ENCODE measurements at regions not wholly inside any gene's neighbourhood (a gene's known extent, or its start where the extent isn't known, plus 50 kb on each side); places are given as distances from the start of the nearest gene placed in this dataset.

- H3K79me2 ChIP-seq (ENCODE audit: insufficient read depth, low read length), result no peaks in the 10 kb centered on the region
- no peak overlapping the region for H3K27ac ChIP-seq (ENCODE audit: low read length)
- no peaks in the 10 kb centered on the region for H3K36me3 ChIP-seq (ENCODE audit: insufficient read depth, low read length)
- H3K4me3 ChIP-seq (ENCODE audit: low read depth in 1 of 2, low read length in 2 of 2), result no peak overlapping the region
- no peaks in the 10 kb centered on the region for H3K27me3 ChIP-seq (ENCODE audit: insufficient read depth, low read length, poor library complexity)
- no peaks in the 10 kb centered on the region for H3K4me1 ChIP-seq (ENCODE audit: insufficient read depth, low read length)
- H2AFZ ChIP-seq (ENCODE audit: low read depth, low read length), result no peak overlapping the region
- TF ChIP-seq EZH2 (IDR thresholded peaks at IDR 0.05; ENCODE audit: borderline replicate concordance, low read depth, low read length, severe bottlenecking), result no peak
- TF ChIP-seq CTCF (IDR thresholded peaks at IDR 0.05; ENCODE audit: borderline replicate concordance, extremely low read depth, low read length, poor library complexity, severe bottlenecking), result no peak
- H3K4me2 ChIP-seq (ENCODE audit: insufficient read depth, low read length), result no peak overlapping the region
- no peaks in the 10 kb centered on the region for H3K9me3 ChIP-seq (ENCODE audit: insufficient read depth, low read length, severe bottlenecking)
- no peak for DNase-seq
- no peak for ATAC-seq (ENCODE audit: insufficient read depth, low read depth)
- no peaks in the 10 kb centered on the region for H4K20me1 ChIP-seq (ENCODE audit: insufficient read depth, low read length)
- H3K9ac ChIP-seq (ENCODE audit: low read depth, low read length), result no peak overlapping the region
These were observed 231.0 kb upstream of the ATP2B1 start for GRCh38 chr12:89939522-89940215.

GRCh38 chr12:89936631-89937030 lies 228.0 kb upstream of the ATP2B1 start:
- Histone ChIP-seq H4K20me1 (ENCODE audit: insufficient read depth, low read length) (no peaks in the 10 kb centered on the region), H3K4me1 (ENCODE audit: insufficient read depth, low read length) (peaks cover 10% of the 10 kb centered on the region), H3K9me3 (ENCODE audit: insufficient read depth, low read length, severe bottlenecking) (no peaks in the 10 kb centered on the region)

GRCh38 chr12:89935850-89936249 lies 227.2 kb upstream of the ATP2B1 start:
- no peak overlapping the region for H3K27ac ChIP-seq (ENCODE audit: low read length)
- no peak overlapping the region for H3K9ac ChIP-seq (ENCODE audit: low read depth, low read length)
- DNase-seq (no peak), ATAC-seq (ENCODE audit: insufficient read depth, low read depth) (no peak)
- no peaks in the 10 kb centered on the region for H3K36me3 ChIP-seq (ENCODE audit: insufficient read depth, low read length)
- no peaks in the 10 kb centered on the region for H3K9me3 ChIP-seq (ENCODE audit: insufficient read depth, low read length, severe bottlenecking)
- peaks cover 10% of the 10 kb centered on the region for H3K4me1 ChIP-seq (ENCODE audit: insufficient read depth, low read length)
- H3K4me2 ChIP-seq (ENCODE audit: insufficient read depth, low read length), result no peak overlapping the region
- no peaks in the 10 kb centered on the region for H4K20me1 ChIP-seq (ENCODE audit: insufficient read depth, low read length)
- H2AFZ ChIP-seq (ENCODE audit: low read depth, low read length), result no peak overlapping the region
- TF ChIP-seq CTCF (IDR thresholded peaks at IDR 0.05; ENCODE audit: borderline replicate concordance, extremely low read depth, low read length, poor library complexity, severe bottlenecking), result no peak
- TF ChIP-seq EZH2 (IDR thresholded peaks at IDR 0.05; ENCODE audit: borderline replicate concordance, low read depth, low read length, severe bottlenecking), result no peak
- no peaks in the 10 kb centered on the region for H3K79me2 ChIP-seq (ENCODE audit: insufficient read depth, low read length)
- no peak overlapping the region for H3K4me3 ChIP-seq (ENCODE audit: low read depth in 1 of 2, low read length in 2 of 2)
- H3K27me3 ChIP-seq (ENCODE audit: insufficient read depth, low read length, poor library complexity), result no peaks in the 10 kb centered on the region

More at GRCh38 chr12:89936631-89937030, 228.0 kb upstream of the ATP2B1 start:
- Histone ChIP-seq H2AFZ (ENCODE audit: low read depth, low read length) (no peak overlapping the region), H3K79me2 (ENCODE audit: insufficient read depth, low read length) (no peaks in the 10 kb centered on the region), H3K36me3 (ENCODE audit: insufficient read depth, low read length) (no peaks in the 10 kb centered on the region), H3K4me2 (ENCODE audit: insufficient read depth, low read length) (no peak overlapping the region), H3K27ac (ENCODE audit: low read length) (no peak overlapping the region), H3K4me3 (ENCODE audit: low read depth in 1 of 2, low read length in 2 of 2) (no peak overlapping the region), H3K9ac (ENCODE audit: low read depth, low read length) (no peak overlapping the region), H3K27me3 (ENCODE audit: insufficient read depth, low read length, poor library complexity) (no peaks in the 10 kb centered on the region)
- DNase-seq, result no peak
- no peak for ATAC-seq (ENCODE audit: insufficient read depth, low read depth)
- no peak for TF ChIP-seq CTCF (IDR thresholded peaks at IDR 0.05; ENCODE audit: borderline replicate concordance, extremely low read depth, low read length, poor library complexity, severe bottlenecking)
- no peak for TF ChIP-seq EZH2 (IDR thresholded peaks at IDR 0.05; ENCODE audit: borderline replicate concordance, low read depth, low read length, severe bottlenecking)
